H1 (cell line): ENCODE measurements at regions not wholly inside any gene's neighbourhood (a gene's known extent, or its start where the extent isn't known, plus 50 kb on each side); places are given as distances from the start of the nearest gene placed in this dataset.

ENCODE experiments used
- CTCF ChIA-PET: fragments of 300-600 bp; sonication (Branson Sonifier 250); formaldehyde crosslinking; loops from one replicate; lab custom pipeline; 2021; ENCODE audit not compliant: partially characterized antibody; lab: Charles Lee
- POLR2A ChIA-PET: fragments of 300-600 bp; sonication (Branson Sonifier 250); formaldehyde crosslinking; loops from one replicate; lab custom pipeline; 2021; ENCODE audit warnings: inconsistent platforms; ENCODE audit not compliant: partially characterized antibody; lab: Charles Lee
- DNase-seq, 2 experiments: peaks; one replicate each; pipeline versions ENCODE4 v3.0.0 to v3.0.0-alpha.2; 2010 to 2022; ENCODE audit warnings: low spot score in 2 of 2, low read depth in 1 of 2, mixed read lengths in 1 of 2
- FAIRE-seq: peaks from 2 replicates; lab custom pipeline; 2011; peaks lifted over from hg19 to GRCh38; lab: Jason Lieb, UNC
- H2AFZ ChIP-seq: 2 replicates; pipeline ENCODE4 v1.8.1; 2012; ENCODE audit warnings: low read length, inconsistent platforms
- H2AK5ac ChIP-seq: 2 replicates; pipeline ENCODE4 v1.6.1; 2013; ENCODE audit warnings: low read depth, low read length
- H2BK120ac ChIP-seq: replicated peaks from 2 replicates; pipeline ENCODE3; 2013; ENCODE audit warnings: low read depth, low read length, inconsistent platforms
- H2BK12ac ChIP-seq: 2 replicates; pipeline ENCODE4 v1.6.1; 2013; ENCODE audit warnings: low read depth, low read length
- H2BK15ac ChIP-seq: 2 replicates; pipeline ENCODE4 v1.6.1; 2013; ENCODE audit warnings: low read length
- H2BK20ac ChIP-seq: 2 replicates; pipeline ENCODE4 v1.6.1; 2013; ENCODE audit warnings: low read length
- H2BK5ac ChIP-seq: 2 replicates; pipeline ENCODE4 v1.6.1; 2013; ENCODE audit warnings: low read depth, low read length
- H3K14ac ChIP-seq: 2 replicates; pipeline ENCODE4 v1.6.1; 2013; ENCODE audit warnings: inconsistent platforms; ENCODE audit not compliant: insufficient read length
- H3K18ac ChIP-seq: 2 replicates; pipeline ENCODE4 v1.6.1; 2013; ENCODE audit warnings: low read length; ENCODE audit errors: extremely low read depth
- H3K23ac ChIP-seq: 2 replicates; pipeline ENCODE4 v1.6.1; 2013; ENCODE audit warnings: inconsistent platforms; ENCODE audit not compliant: insufficient read length
- H3K23me2 ChIP-seq: 2 replicates; pipeline ENCODE4 v1.6.1; 2013; ENCODE audit warnings: low read depth, low read length
- H3K27ac ChIP-seq: 2 replicates; pipeline ENCODE4 v1.6.1; 2011; ENCODE audit warnings: low read depth, low read length, inconsistent platforms
- H3K27me3 ChIP-seq, 4 experiments: replicated peaks in 1 of 4; 1 replicate in 1 of 4; 2 replicates in 3 of 4; pipeline versions ENCODE4 v1.6.1 to v1.8.1; 2011 to 2013; ENCODE audit warnings: low read length in 3 of 4, mild to moderate bottlenecking in 3 of 4, inconsistent platforms in 2 of 4, mixed read lengths in 2 of 4, moderate library complexity in 1 of 4; ENCODE audit not compliant: control insufficient read depth in 3 of 4, insufficient read depth in 3 of 4; ENCODE audit errors: extremely low read depth in 1 of 4
- H3K36me3 ChIP-seq, 4 experiments: 2 replicates each; pipeline versions ENCODE4 v1.6.1 to v1.8.1; 2011 to 2013; ENCODE audit warnings: mild to moderate bottlenecking in 4 of 4, low read length in 3 of 4, moderate library complexity in 2 of 4, control low read depth in 1 of 4, inconsistent platforms in 1 of 4; ENCODE audit not compliant: insufficient read depth in 4 of 4, control insufficient read depth in 2 of 4
- H3K4ac ChIP-seq: replicated peaks from 2 replicates; pipeline ENCODE3; 2013; ENCODE audit warnings: low read length, low read depth, mixed read lengths, inconsistent platforms; ENCODE audit not compliant: insufficient read length
- H3K4me1 ChIP-seq, 4 experiments: replicated peaks in 1 of 4; 1 replicate in 1 of 4; 2 replicates in 3 of 4; pipeline versions ENCODE4 v1.6.1 to v1.8.1; 2011 to 2013; ENCODE audit warnings: low read length in 3 of 4, inconsistent platforms in 2 of 4, mixed read lengths in 1 of 4; ENCODE audit not compliant: insufficient read depth in 4 of 4, control insufficient read depth in 3 of 4
- H3K4me2 ChIP-seq, 2 experiments: 2 replicates each; pipeline versions ENCODE4 v1.6.1 to v1.8.1; 2011 to 2013; ENCODE audit warnings: low read depth in 2 of 2, low read length in 2 of 2, control low read depth in 1 of 2, inconsistent platforms in 1 of 2, mild to moderate bottlenecking in 1 of 2; ENCODE audit not compliant: insufficient read depth in 1 of 2
- H3K4me3 ChIP-seq, 4 experiments: fragments of 200-600, 300-600 bp in 1 of 4; sonication (generic), shearing (Covaris generic), sonication (Bioruptor Twin) in 1 of 4; 2 replicates each; pipeline versions ENCODE4 v1.5.1 to v1.8.1; 2011 to 2016; ENCODE audit warnings: low read length in 4 of 4, low read depth in 3 of 4, control low read depth in 2 of 4, inconsistent platforms in 2 of 4, mild to moderate bottlenecking in 2 of 4, mixed read lengths in 1 of 4, moderate library complexity in 1 of 4; ENCODE audit not compliant: insufficient read depth in 2 of 4; ENCODE audit errors: extremely low read depth in 1 of 4
- H3K56ac ChIP-seq: replicated peaks from 2 replicates; pipeline ENCODE3; 2013; ENCODE audit warnings: low read depth, mild to moderate bottlenecking, mixed read lengths, low read length, inconsistent platforms; ENCODE audit not compliant: insufficient read length
- H3K79me1 ChIP-seq: 2 replicates; pipeline ENCODE4 v1.6.1; 2013; ENCODE audit warnings: low read depth, low read length, control low read depth
- H3K79me2 ChIP-seq, 2 experiments: 2 replicates each; pipeline versions ENCODE4 v1.6.1 to v1.8.1; 2012 to 2013; ENCODE audit warnings: low read length in 2 of 2, mild to moderate bottlenecking in 2 of 2, inconsistent platforms in 1 of 2; ENCODE audit not compliant: insufficient read depth in 2 of 2, control insufficient read depth in 1 of 2
- H3K9ac ChIP-seq, 4 experiments: replicated peaks in 1 of 4; 1 replicate in 1 of 4; 2 replicates in 3 of 4; pipeline versions ENCODE4 v1.6.1 to v1.8.1; 2011 to 2013; ENCODE audit warnings: low read depth in 3 of 4, low read length in 3 of 4, control low read depth in 2 of 4, mild to moderate bottlenecking in 2 of 4, moderate library complexity in 2 of 4, inconsistent platforms in 1 of 4; ENCODE audit errors: extremely low read depth in 1 of 4
- H3K9me3 ChIP-seq, 2 experiments: 2 replicates each; pipeline versions ENCODE4 v1.6.1 to v1.8.1; 2012 to 2013; ENCODE audit warnings: mild to moderate bottlenecking in 2 of 2, moderate library complexity in 2 of 2, control low read depth in 1 of 2, inconsistent platforms in 1 of 2, low read depth in 1 of 2, low read length in 1 of 2, mixed read lengths in 1 of 2; ENCODE audit not compliant: insufficient read depth in 2 of 2
- H4K20me1 ChIP-seq, 2 experiments: replicated peaks in 1 of 2; 2 replicates each; pipeline versions ENCODE3 to v1.8.1; 2011 to 2013; ENCODE audit warnings: inconsistent platforms in 2 of 2, low read length in 2 of 2, mild to moderate bottlenecking in 1 of 2; ENCODE audit not compliant: insufficient read depth in 2 of 2, control insufficient read depth in 1 of 2
- H4K5ac ChIP-seq: 2 replicates; pipeline ENCODE4 v1.6.1; 2013; ENCODE audit warnings: low read length, low read depth, mixed read lengths, inconsistent platforms; ENCODE audit not compliant: insufficient read length
- H4K8ac ChIP-seq: 2 replicates; pipeline ENCODE4 v1.8.0; 2013; ENCODE audit warnings: mild to moderate bottlenecking, moderate library complexity, low read length, inconsistent platforms; ENCODE audit not compliant: insufficient read depth; ENCODE audit errors: extremely low read depth
- H4K91ac ChIP-seq: replicated peaks from 2 replicates; pipeline ENCODE3; 2013; ENCODE audit warnings: low read length, mixed read lengths, inconsistent platforms; ENCODE audit not compliant: insufficient read length
- CBX8 ChIP-seq: fragments of 300-800, 300-1000 bp; sonication (generic); IDR thresholded peaks from 2 replicates; pipeline ENCODE4 v1.7.1; 2016; ENCODE audit warnings: low read depth, low read length, borderline replicate concordance
- POLR2A ChIP-seq, 2 experiments: IDR thresholded peaks; 1 replicate in 1 of 2; 2 replicates in 1 of 2; pipeline ENCODE4 v1.6.1; 2011; ENCODE audit warnings: low read depth in 2 of 2, low read length in 2 of 2, mild to moderate bottlenecking in 2 of 2; ENCODE audit errors: control extremely low read depth in 1 of 2
- WGBS, 2 experiments: shearing (Covaris generic) in 1 of 2; methylation state at CpG; one replicate each; pipeline versions ENCODE4 v1.1.6 to v1.1.7; 2013 to 2015; ENCODE audit warnings: low lambda C conversion rate in 2 of 2, mixed read lengths in 2 of 2, inconsistent platforms in 1 of 2, low coverage in 1 of 2, missing lambda C conversion rate in 1 of 2; ENCODE audit not compliant: insufficient replicate concordance in 2 of 2, insufficient coverage in 1 of 2, insufficient read length in 1 of 2; ENCODE audit errors: extremely low coverage in 1 of 2, missing lambda C conversion rate in 1 of 2; 5-methylcytosine and 5-hydroxymethylcytosine counted together

DNA sequence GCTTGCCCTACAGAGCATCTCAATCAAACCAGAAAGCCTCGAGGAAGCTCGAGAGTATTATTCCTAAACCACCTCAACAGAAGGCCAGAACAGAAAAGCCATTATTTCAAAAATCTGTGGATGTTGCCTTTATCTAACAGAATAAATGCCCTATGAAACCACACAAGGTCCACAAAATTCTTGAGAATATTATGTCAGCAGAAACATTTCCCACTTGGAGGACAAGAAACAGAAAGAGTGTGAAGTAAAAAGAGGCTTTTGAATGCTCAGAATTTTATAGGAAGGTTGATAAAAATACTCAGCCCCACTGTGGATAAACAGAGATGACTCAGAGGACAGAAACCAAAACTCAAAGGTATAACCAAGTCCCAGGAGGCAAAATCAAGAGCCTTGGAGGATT is 146.4 kb upstream of the LRRC7 start:
- H3K23me2 ChIP-seq = no peaks in the 10 kb centered on the region
- no peak overlapping the region for H3K14ac ChIP-seq
- H3K9me3 ChIP-seq = no peaks in the 10 kb centered on the region
- CTCF ChIA-PET = interaction anchor here (1.4 kb wide), 1 partner anchor 11 kb away, joined by 3 read pairs; no protein-coding TSS in a partner anchor
- no peak overlapping the region for H3K4ac ChIP-seq
- H2BK12ac ChIP-seq = no peak overlapping the region
- H3K36me3 ChIP-seq = no peaks in the 10 kb centered on the region
- no peak overlapping the region for H3K9ac ChIP-seq
- H3K4me1 ChIP-seq = no peaks in the 10 kb centered on the region
- no peak overlapping the region for H2BK15ac ChIP-seq
- no peak overlapping the region for H2BK120ac ChIP-seq
- no peak for DNase-seq
- H4K20me1 ChIP-seq = no peaks in the 10 kb centered on the region
- H4K5ac ChIP-seq = no peak overlapping the region
- H2BK5ac ChIP-seq = no peak overlapping the region
- H3K18ac ChIP-seq = no peak overlapping the region
- FAIRE-seq = no peak
- H4K8ac ChIP-seq = no peak overlapping the region
- H3K4me2 ChIP-seq = no peak overlapping the region
- no peak overlapping the region for H3K4me3 ChIP-seq
- H2AK5ac ChIP-seq = no peak overlapping the region
- TF ChIP-seq CBX8 (no peak), POLR2A (IDR thresholded peaks at IDR 0.05; ENCODE audit: control extremely low read depth in 1 of 2, low read depth in 2 of 2, low read length in 2 of 2) (no peak)
- TF ChIP-seq, all 59 proteins: peak for 0
- no peak overlapping the region for H2AFZ ChIP-seq
- POLR2A ChIA-PET = no interaction called here
- H3K79me2 ChIP-seq = no peaks in the 10 kb centered on the region
- H3K27ac ChIP-seq = no peak overlapping the region
- 94% methylated on average over 2 of the region's 2 CpGs; no CpG with 5 or more reads in 1 of the 2 experiments for WGBS, 2 experiments
- no peak overlapping the region for H3K23ac ChIP-seq
- H4K91ac ChIP-seq = no peak overlapping the region
- H2BK20ac ChIP-seq = no peak overlapping the region
- H3K27me3 ChIP-seq = no peaks in the 10 kb centered on the region
- no peaks in the 10 kb centered on the region for H3K79me1 ChIP-seq
- H3K56ac ChIP-seq = no peak overlapping the region
